A549 (cell line): ENCODE measurements at regions not wholly inside any gene's neighbourhood (a gene's known extent, or its start where the extent isn't known, plus 50 kb on each side); places are given as distances from the start of the nearest gene placed in this dataset.
A peak's percentile ranks its signal among the peaks of the same experiment; 100 is the strongest.

Experiments used
- BCL3 ChIP-seq: fragments of >200 bp; sonication (Bioruptor Twin); formaldehyde crosslinking; IDR thresholded peaks from 3 replicates; pipeline ENCODE4 v1.6.1; 2016
- EP300 ChIP-seq, 2 experiments: fragments of >200 bp; sonication (Bioruptor Twin); formaldehyde crosslinking; IDR thresholded peaks; 2 replicates in 1 of 2; 3 replicates in 1 of 2; pipeline ENCODE4 v1.6.1; 2016 to 2017
- FOSB ChIP-seq: fragments of 250-450 bp; sonication (Bioruptor Pico); IDR thresholded peaks from 2 replicates; pipeline ENCODE4 v1.5.0; 2020; ENCODE audit warnings: mild to moderate bottlenecking, moderate library complexity
- JUN ChIP-seq, 2 experiments: fragments of >200 bp; sonication (Bioruptor Twin); formaldehyde crosslinking; IDR thresholded peaks; 2 replicates in 1 of 2; 3 replicates in 1 of 2; pipeline ENCODE4 v1.6.1; 2016 to 2017
- MAFK ChIP-seq: fragments of 450-650 bp; IDR thresholded peaks from 2 replicates; pipeline ENCODE4 v1.6.1; 2014; ENCODE audit not compliant: partially characterized antibody
- MYC ChIP-seq: IDR thresholded peaks from 2 replicates; pipeline ENCODE4 v1.6.1; 2012; ENCODE audit warnings: mild to moderate bottlenecking, inconsistent platforms, low read length, improper control_type of control experiment, borderline replicate concordance
- POLR2A ChIP-seq: IDR thresholded peaks from 2 replicates; pipeline ENCODE4 v1.6.1; 2012; ENCODE audit warnings: mild to moderate bottlenecking, low read length
- RCOR1 ChIP-seq: fragments of 150-350 bp; IDR thresholded peaks from 2 replicates; pipeline ENCODE4 v1.6.1; 2014; ENCODE audit warnings: antibody characterized with exemption, low read length, low read depth
- TF ChIP-seq, protein P1 (sequence below): fragments of >200 bp; sonication (Bioruptor Twin); formaldehyde crosslinking; IDR thresholded peaks from 3 replicates; pipeline ENCODE4 v1.5.1; 2016
- TF ChIP-seq, protein P2 (sequence below): IDR thresholded peaks from 2 replicates; pipeline ENCODE4 v1.6.1; 2012

- TF ChIP-seq, protein P1, sequence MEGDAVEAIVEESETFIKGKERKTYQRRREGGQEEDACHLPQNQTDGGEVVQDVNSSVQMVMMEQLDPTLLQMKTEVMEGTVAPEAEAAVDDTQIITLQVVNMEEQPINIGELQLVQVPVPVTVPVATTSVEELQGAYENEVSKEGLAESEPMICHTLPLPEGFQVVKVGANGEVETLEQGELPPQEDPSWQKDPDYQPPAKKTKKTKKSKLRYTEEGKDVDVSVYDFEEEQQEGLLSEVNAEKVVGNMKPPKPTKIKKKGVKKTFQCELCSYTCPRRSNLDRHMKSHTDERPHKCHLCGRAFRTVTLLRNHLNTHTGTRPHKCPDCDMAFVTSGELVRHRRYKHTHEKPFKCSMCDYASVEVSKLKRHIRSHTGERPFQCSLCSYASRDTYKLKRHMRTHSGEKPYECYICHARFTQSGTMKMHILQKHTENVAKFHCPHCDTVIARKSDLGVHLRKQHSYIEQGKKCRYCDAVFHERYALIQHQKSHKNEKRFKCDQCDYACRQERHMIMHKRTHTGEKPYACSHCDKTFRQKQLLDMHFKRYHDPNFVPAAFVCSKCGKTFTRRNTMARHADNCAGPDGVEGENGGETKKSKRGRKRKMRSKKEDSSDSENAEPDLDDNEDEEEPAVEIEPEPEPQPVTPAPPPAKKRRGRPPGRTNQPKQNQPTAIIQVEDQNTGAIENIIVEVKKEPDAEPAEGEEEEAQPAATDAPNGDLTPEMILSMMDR, result no peak
- no peak for TF ChIP-seq MAFK
- TF ChIP-seq POLR2A, result no peak
- no peak for TF ChIP-seq BCL3
- no peak for TF ChIP-seq MYC
- no peak for TF ChIP-seq FOSB
- TF ChIP-seq EP300 (IDR thresholded peaks at IDR 0.05), result no peak
- no peak for TF ChIP-seq RCOR1
- no peak for TF ChIP-seq JUN (IDR thresholded peaks at IDR 0.05)
- TF ChIP-seq, protein P2, sequence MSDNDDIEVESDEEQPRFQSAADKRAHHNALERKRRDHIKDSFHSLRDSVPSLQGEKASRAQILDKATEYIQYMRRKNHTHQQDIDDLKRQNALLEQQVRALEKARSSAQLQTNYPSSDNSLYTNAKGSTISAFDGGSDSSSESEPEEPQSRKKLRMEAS, result peak; percentile 47
These were observed 59.1 kb upstream of the IER5L start for GRCh38 chr9:129237164-129237611.
